Activated CD8-positive, alpha-beta memory T cell treated with anti-CD3 and anti-CD28 coated beads for 48 hours (primary cell): ENCODE measurements at regions not wholly inside any gene's neighbourhood (a gene's known extent, or its start where the extent isn't known, plus 50 kb on each side); places are given as distances from the start of the nearest gene placed in this dataset.
A peak's percentile ranks its signal among the peaks of the same experiment; 100 is the strongest.

ENCODE experiments used
- DNase-seq, 3 experiments: peaks; one replicate each; pipeline ENCODE4 v3.0.0-alpha.2; 2020; ENCODE audit warnings: low read depth in 2 of 3, low spot score in 2 of 3

DNA sequence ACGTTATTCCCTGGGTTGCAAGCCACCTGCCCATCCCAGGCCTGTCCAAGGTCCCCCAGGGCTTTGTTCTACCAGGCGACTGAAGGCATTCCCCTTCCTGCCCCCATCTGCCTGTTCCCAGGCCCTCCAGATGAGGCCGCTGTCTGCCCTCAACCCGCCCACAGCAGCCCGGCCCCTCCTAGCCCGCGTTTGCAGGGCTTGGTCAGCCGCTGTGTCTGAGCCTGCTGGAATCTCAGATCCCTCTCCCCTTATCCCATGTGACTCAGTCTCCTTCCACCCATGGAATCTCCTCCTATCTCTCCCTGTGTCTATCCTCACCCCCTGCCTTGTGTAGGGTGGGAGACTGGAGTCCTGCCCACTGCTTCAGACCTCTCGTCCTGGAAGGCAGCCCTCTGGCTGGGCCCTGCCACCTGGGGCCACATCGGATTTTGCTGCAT is 186.0 kb upstream of the TNRC6C start:
- DNase-seq: peak in 1 of 3 experiments; percentile 33

DNA sequence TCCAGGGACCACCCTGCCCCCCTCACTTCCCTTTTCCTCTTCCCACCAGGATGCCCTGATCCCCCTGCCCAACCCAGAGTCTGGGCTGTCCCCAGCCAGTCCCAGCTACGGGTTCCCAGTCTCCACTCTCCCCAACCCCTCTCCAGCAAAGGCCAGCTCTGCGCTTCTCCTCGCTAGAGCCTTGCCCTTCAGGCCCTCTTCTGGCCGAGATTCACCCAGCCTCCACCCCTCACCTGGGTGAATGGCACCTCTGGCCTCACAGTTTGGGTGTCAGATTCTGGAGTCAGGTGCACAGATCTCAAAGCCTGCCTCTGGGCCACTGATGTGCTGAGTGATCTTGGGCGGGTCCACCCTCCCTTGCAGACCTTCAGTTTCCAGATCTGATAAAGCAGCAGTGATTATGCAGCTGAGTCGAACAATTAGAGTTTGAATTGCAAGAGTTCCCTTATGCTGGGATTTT is 185.6 kb upstream of the TNRC6C start:
- DNase-seq: no peak

DNA sequence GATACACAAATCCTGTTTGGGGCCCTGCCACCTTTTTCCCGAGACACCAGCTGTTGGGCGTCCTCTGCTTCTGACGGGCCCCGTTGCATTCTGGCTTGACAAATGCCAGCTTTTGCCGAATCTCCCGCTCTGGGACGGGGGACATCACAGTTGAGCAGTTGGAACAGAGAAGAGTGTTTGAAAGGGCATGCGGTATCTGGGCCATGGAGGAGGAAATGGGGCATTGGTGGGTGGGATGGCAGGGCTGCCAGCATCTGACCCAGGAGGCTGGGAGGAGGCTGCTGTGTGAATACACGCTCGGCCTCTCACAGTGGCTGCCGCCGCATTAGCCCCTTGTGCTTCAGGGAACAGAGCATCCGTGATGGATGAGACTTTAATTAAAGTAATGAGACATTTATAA is 184.3 kb upstream of the TNRC6C start:
- no peak for DNase-seq

GRCh38 chr17:77778636-77779489 is 179.6 kb upstream of the TNRC6C start:
- DNase-seq: no peak

GRCh38 chr17:77779711-77780539 is 178.6 kb upstream of the TNRC6C start:
- no peak for DNase-seq

GRCh38 chr17:77781536-77781935 is 177.0 kb upstream of the TNRC6C start:
- DNase-seq: no peak

- no peak for DNase-seq
Observed at GRCh38 chr17:77782201-77782600, 176.3 kb upstream of the TNRC6C start.

DNA sequence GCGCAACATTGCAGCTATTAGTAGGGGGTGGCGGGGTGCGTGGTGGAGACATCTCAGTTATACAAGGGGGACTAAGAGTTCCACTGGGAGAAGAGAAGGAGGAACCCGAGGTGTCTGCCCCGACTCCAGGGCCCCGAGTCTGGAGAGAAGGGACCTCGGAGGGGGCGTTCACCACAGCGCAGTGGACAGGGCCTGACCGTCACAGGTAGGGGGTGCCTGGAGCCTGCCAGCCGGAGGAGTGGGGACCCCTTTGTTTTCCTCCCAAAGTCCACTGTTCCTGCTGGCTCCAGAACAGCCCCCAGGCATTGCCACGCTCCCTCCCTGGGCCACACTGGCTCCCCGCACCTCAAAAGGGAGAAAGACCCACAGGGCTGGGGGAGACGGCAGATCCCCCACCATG is 175.9 kb upstream of the TNRC6C start:
- no peak for DNase-seq

DNA sequence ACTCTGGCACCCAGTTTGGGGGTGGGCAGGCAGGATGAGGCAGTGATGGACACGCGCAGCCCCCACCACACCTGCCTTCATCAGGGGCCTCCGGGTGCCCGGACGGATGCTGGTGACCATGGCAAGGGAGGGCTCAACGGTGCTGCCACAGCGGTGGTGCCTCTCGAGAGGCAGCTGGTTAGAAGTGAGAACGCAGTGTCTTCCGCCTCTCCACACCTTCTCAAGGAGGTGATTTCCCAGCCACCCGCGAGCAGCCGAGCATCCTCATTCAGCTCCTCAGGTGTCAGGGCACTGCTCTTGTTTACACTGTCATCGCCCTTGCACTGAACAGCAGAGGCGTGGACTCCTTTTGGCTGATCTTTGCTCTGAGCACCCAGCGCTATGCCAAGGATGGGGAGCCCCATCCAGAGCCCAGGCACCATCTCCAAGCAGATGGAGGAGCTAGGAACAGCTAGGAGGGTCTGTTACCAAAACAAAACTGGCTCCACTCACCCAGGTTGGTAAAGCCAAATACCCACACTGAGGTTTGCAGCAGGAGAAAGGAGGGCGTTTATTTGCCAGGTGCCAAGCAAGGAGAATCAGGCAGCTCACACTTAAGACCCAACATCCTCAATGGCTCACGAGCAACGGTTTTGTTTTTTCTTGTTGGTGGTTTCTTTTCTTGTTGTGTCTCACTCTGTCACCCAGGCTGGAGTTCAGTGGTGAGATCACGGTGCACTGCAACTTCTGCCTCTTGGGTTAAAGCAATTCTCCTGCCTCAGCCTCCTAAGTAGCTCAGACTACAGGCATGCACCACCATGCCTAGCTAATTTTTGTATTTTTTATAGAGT is 174.3 kb upstream of the TNRC6C start:
- peak in 2 of 3 experiments; percentile 20 to 32 for DNase-seq

DNA sequence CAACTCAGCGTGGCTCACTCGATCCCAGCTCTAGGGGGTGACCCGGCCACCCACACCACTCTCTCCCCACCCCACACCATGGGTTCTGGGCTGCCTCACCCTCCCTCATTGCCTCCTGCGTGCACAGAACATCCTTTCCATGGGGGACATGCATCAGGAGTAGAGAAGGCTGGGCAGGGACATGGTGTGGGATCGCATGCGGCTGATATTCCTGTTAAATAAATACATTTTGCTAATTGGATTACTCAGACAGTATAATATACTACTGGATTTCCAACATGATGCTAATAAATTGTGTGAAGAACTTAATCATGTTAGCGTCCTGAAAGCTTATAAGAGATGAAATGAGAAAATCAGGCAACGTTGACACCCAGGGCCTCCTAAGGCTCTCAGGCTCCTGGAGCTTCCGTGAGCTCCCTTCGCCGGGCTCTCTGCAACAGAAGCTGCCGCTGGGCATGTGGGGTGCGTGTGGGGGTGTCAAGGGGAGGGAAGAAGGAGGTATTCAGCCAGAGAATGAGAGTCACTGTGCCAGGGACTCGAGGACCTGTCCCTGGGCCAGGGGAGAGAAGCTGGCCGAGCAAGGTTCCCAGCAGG is 173.1 kb upstream of the TNRC6C start:
- no peak for DNase-seq

- no peak for DNase-seq
Observed at GRCh38 chr17:77786090-77786489, 172.4 kb upstream of the TNRC6C start.

DNA sequence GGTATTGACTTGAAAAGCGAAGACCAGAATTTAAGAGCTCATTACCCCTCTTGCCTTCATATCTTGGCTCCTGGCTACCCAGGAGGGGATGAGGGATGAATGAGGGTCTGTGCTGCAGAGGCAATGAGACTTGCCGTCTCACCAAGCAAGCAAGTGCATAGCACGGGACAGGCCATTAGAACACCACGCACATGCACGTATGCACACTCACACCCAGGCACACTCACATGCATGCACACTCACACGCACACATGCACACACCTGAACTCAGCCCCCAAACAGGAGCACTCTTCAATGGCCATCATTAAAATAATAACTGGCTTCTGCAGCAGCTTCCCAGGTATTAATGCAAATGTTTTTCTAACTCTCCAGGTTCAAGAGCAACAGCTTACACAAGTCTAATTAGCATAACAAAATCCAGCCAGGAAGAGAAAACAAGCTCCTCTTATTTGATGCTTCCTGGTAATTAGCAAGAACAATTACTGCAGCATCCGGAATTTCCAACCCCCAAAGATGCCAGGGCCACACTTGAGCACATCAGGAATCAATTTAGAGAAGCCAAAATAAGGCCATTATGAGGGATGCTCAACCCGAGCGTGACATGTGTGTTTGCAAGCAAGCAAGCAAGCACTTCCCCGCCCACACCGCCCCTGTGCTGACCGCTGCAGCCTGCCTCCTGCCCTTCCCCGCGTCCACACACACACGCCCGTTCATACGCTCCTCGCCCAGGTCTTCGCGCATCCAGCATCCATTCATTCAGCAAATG is 171.6 kb upstream of the TNRC6C start:
- DNase-seq: no peak

- no peak for DNase-seq
Observed at GRCh38 chr17:77790143-77790829, 168.2 kb upstream of the TNRC6C start.

- DNase-seq: no peak
Observed at GRCh38 chr17:77792626-77793025, 165.9 kb upstream of the TNRC6C start.

GRCh38 chr17:77793146-77793970 is 165.1 kb upstream of the TNRC6C start:
- no peak for DNase-seq

- no peak for DNase-seq
Observed at GRCh38 chr17:77793971-77794235, 164.6 kb upstream of the TNRC6C start.

DNA sequence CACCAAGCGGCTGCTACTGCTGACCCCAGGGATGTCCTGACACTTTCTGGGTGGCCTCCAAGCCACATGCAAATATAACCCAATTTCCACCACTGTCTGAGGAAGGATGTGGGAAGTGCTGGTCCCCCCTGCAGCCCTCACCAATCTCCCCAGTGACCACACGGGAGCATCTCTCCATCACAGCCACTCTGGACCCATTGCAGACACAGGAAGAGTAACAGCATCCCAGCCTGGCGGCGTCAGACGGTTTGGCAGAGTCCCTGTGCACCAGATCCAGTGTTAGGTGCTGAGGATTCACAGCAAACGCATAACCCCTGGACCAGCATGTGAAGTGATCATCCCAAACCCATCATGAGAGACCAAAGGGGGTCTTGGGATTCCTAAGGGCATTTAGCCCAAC is 163.7 kb upstream of the TNRC6C start:
- no peak for DNase-seq

DNA sequence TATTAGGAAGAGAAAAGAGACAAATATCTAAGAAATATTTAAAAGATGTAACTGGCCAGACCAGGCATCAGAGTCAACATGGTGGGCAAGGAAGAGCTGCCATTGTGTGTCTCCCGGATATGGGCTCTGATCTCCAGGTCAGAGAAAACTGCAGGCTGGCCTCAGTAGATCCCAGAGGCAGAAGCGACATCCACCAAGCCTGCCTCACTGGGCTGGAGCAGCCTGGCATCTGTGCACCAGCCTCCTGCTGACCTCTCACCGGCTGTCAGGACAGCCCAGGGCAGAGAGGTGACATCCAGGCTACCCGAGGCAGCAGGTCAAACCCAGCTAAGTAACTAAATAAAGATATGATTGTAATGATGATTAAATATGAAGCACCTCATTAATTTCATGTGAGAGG is 162.8 kb upstream of the TNRC6C start:
- DNase-seq: no peak
